ENCODE measurements at regions not wholly inside any gene's neighbourhood (a gene's known extent, or its start where the extent isn't known, plus 50 kb on each side); places are given as distances from the start of the nearest gene placed in this dataset.

DNA sequence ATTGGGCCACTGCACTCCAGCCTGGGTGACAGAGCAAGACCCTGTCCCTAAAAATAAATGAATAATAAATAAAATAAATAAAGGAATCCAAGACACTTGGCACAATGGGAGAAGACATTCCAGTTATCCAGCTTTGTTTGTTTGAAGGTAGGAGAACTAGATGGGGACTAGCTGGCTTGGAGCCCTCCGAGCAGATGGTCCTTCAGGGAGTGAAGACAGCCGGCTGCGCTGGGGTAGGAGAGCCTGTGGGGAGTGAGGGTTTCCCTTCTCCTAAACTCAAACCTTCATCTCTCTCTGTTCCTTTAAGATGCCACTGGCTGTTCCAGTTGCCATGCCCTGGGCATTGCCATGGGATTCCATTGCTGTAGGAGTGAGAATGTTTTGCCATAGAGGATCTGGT, 120.6 kb downstream of the NAV1 start:
- ChIA-PET CTCF (no interaction called here), POLR2A (no interaction called here)
- no peaks in the 10 kb centered on the region for H3K27me3 ChIP-seq (ENCODE audit: control insufficient read depth, insufficient read depth, low read length)
- no peak overlapping the region for H3K4me3 ChIP-seq (ENCODE audit: low read depth, low read length)
- TF ChIP-seq CTCF (IDR thresholded peaks at IDR 0.05; ENCODE audit: low read depth, low read length), result no peak
- no peak overlapping the region for H3K27ac ChIP-seq (ENCODE audit: low read depth, low read length)
- H3K9me3 ChIP-seq (ENCODE audit: control insufficient read depth, insufficient read depth, low read length), result no peaks in the 10 kb centered on the region
- no peak for DNase-seq (ENCODE audit: low read depth, low spot score)

DNA sequence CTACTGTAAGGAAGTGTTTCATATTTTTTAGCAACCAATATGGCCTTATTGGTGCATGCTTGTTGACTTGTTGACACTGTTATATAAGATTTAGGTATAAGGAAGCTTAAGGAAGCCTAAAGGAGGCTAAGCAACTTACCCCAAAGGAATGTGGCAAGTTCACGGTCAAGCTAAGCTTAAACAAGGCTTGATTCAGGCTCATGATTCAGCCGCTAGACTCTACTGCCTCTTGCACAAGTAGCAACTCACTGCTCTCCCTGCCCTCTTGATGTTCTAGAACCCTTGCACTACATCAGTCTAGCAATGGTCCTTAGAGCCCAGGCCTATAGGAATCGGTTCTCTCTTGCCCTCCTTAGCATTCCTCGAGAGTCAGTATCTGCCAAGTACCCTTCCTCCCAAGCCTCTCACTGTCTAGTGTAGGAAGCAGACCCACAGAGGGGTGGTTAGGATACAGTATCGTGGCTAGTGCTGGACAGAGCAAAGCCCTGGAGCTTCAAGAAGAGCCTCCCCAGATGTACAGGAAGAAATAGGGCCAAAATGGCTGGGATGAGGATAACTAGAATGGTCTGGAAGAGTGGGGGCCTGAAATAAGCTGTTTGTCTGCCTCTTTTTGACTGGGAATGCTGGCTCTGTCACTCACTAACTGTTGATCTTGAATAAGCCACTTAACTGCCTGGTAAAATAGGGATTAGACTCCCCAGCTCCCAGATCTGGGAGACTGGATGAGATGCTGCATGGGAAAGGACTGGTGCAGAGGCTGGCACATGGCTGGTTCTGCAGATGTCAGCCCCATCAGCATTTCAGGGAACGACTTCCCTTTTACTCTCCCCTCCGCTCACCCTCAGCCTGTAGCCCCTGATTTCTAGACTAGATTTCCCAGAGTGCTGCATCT, 122.2 kb downstream of the NAV1 start:
- DNase-seq (ENCODE audit: low read depth, low spot score), result no peak
- no peaks in the 10 kb centered on the region for H3K27me3 ChIP-seq (ENCODE audit: control insufficient read depth, insufficient read depth, low read length)
- ChIA-PET CTCF (no interaction called here), POLR2A (no interaction called here)
- no peak for TF ChIP-seq CTCF (IDR thresholded peaks at IDR 0.05; ENCODE audit: low read depth, low read length)
- no peaks in the 10 kb centered on the region for H3K9me3 ChIP-seq (ENCODE audit: control insufficient read depth, insufficient read depth, low read length)
- no peak overlapping the region for H3K4me3 ChIP-seq (ENCODE audit: low read depth, low read length)
- H3K27ac ChIP-seq (ENCODE audit: low read depth, low read length), result peak overlapping the region; percentile 21

- no peak for DNase-seq (ENCODE audit: low read depth, low spot score)
- no peak overlapping the region for H3K27ac ChIP-seq (ENCODE audit: low read depth, low read length)
- H3K4me3 ChIP-seq (ENCODE audit: low read depth, low read length), result no peak overlapping the region
- POLR2A ChIA-PET, result no interaction called here
- CTCF ChIA-PET, result interaction anchor here (0.6 kb wide), 1 partner anchor 13 kb away, joined by 3 read pairs; no protein-coding TSS in a partner anchor
- H3K9me3 ChIP-seq (ENCODE audit: control insufficient read depth, insufficient read depth, low read length), result no peaks in the 10 kb centered on the region
- no peak for TF ChIP-seq CTCF (IDR thresholded peaks at IDR 0.05; ENCODE audit: low read depth, low read length)
- no peaks in the 10 kb centered on the region for H3K27me3 ChIP-seq (ENCODE audit: control insufficient read depth, insufficient read depth, low read length)
Measured at GRCh38 chr1:201661823-201662359, 123.0 kb downstream of the NAV1 start.

DNA sequence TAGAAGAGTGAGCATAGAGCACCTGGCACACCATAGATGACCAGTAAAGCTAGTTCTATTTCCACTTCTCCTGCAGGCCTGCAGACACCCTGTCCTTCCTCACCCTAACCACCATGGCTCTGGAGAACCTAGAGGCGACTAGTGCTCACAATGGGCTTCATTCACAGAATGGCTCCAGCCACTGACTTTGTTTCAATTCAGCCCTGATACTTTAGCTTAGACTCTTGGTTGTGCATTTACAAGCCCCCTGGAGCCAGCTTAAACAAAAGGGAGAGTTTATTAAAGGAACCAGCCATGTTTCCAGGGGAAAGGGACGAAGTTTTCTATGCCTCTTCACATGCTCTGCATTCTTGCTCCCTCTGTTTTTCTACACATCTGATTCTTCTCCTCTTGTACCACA, 123.7 kb downstream of the NAV1 start:
- DNase-seq (ENCODE audit: low read depth, low spot score), result no peak
- no peak overlapping the region for H3K4me3 ChIP-seq (ENCODE audit: low read depth, low read length)
- no peak overlapping the region for H3K27ac ChIP-seq (ENCODE audit: low read depth, low read length)
- TF ChIP-seq CTCF (IDR thresholded peaks at IDR 0.05; ENCODE audit: low read depth, low read length), result no peak
- H3K9me3 ChIP-seq (ENCODE audit: control insufficient read depth, insufficient read depth, low read length), result no peaks in the 10 kb centered on the region
- ChIA-PET POLR2A (no interaction called here), CTCF (no interaction called here)
- H3K27me3 ChIP-seq (ENCODE audit: control insufficient read depth, insufficient read depth, low read length), result no peaks in the 10 kb centered on the region

DNA sequence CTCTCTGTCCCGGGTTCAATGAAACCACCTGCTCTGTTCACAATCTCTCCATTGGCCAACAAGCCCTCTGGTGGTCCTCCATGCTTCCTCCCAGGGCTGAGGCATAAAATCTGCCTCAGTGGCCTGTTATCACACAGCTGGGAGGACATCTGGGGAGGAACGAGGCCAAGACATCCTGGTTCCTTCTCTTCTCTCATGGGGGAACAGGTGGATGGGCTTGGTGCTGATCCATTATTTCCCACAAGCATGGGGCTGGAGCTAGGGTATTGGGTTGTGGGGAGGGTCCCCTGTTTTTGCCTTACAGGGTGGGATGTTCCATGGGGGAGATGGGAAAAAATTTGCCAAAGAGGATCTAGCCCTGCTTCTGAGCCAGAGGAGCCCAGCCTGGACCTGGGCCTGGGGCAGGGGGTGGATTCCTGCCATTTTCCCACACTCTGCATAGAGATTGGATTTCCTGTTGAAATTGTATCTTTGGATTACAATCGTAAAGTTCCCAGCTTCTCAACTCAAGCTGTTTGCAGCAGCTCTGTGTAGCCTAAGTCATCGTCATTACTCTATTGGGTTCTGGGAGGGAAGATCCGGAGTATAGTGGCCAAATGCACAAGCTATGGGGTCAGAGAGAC, 124.7 kb downstream of the NAV1 start:
- Histone ChIP-seq H3K27me3 (ENCODE audit: control insufficient read depth, insufficient read depth, low read length) (no peaks in the 10 kb centered on the region), H3K27ac (ENCODE audit: low read depth, low read length) (no peak overlapping the region)
- CTCF ChIA-PET, result no interaction called here

More for the DNA sequence above, 124.7 kb downstream of the NAV1 start:
- H3K4me3 ChIP-seq (ENCODE audit: low read depth, low read length), result no peak overlapping the region
- DNase-seq (ENCODE audit: low read depth, low spot score), result no peak
- TF ChIP-seq CTCF (IDR thresholded peaks at IDR 0.05; ENCODE audit: low read depth, low read length), result no peak
- POLR2A ChIA-PET, result no interaction called here
- no peaks in the 10 kb centered on the region for H3K9me3 ChIP-seq (ENCODE audit: control insufficient read depth, insufficient read depth, low read length)
